Right atrium auricular region (tissue), 2 donors: ENCODE measurements at regions not wholly inside any gene's neighbourhood (a gene's known extent, or its start where the extent isn't known, plus 50 kb on each side); places are given as distances from the start of the nearest gene placed in this dataset.
"Not testable (repeated sequence)": the region's sequence is repeated elsewhere in the genome, so short reads cannot be mapped to it uniquely, and the experiment has no call there.

Experiments
- DNase-seq: peaks from one replicate; pipeline ENCODE4 v3.0.0-alpha.2; 2019; ENCODE audit warnings: low spot score
- H3K27ac ChIP-seq, 2 donors: fragments of 200-600 bp; sonication (generic); 1 replicate in 1 of 2; 2 replicates in 1 of 2; pipeline ENCODE4 v1.5.1; 2016 to 2019
- H3K27me3 ChIP-seq, 2 donors: fragments of 200-600 bp; sonication (generic); one replicate each; pipeline versions ENCODE4 v1.5.1 to v1.6.0; 2017 to 2019
- H3K36me3 ChIP-seq: fragments of 200-600 bp; sonication (generic); one replicate; pipeline ENCODE4 v1.5.1; 2016
- H3K4me1 ChIP-seq, 2 donors: fragments of 200-600 bp; sonication (generic); one replicate each; pipeline versions ENCODE4 v1.5.1 to v1.6.0; 2017 to 2019
- H3K4me3 ChIP-seq, 2 donors: fragments of 200-600 bp; sonication (generic); 1 replicate in 1 of 2; 2 replicates in 1 of 2; pipeline ENCODE4 v1.5.1; 2017 to 2019; ENCODE audit warnings: mild to moderate bottlenecking in 1 of 2, moderate library complexity in 1 of 2
- H3K9me3 ChIP-seq, 2 donors: fragments of 200-600 bp; sonication (generic); one replicate each; pipeline ENCODE4 v1.5.1; 2019
- TF ChIP-seq, protein P1 (sequence below), 2 donors: fragments of 200-600 bp; sonication (generic); IDR thresholded peaks; one replicate each; pipeline ENCODE4 v1.5.1; 2019; ENCODE audit warnings: antibody characterized with exemption in 2 of 2

GRCh38 chr12:107377596-107378385 is 284.4 kb upstream of the CRY1 start:
- H3K9me3 ChIP-seq: no peaks in the 10 kb centered on the region
- DNase-seq: no peak
- H3K4me3 ChIP-seq: no peak overlapping the region
- TF ChIP-seq, protein P1, sequence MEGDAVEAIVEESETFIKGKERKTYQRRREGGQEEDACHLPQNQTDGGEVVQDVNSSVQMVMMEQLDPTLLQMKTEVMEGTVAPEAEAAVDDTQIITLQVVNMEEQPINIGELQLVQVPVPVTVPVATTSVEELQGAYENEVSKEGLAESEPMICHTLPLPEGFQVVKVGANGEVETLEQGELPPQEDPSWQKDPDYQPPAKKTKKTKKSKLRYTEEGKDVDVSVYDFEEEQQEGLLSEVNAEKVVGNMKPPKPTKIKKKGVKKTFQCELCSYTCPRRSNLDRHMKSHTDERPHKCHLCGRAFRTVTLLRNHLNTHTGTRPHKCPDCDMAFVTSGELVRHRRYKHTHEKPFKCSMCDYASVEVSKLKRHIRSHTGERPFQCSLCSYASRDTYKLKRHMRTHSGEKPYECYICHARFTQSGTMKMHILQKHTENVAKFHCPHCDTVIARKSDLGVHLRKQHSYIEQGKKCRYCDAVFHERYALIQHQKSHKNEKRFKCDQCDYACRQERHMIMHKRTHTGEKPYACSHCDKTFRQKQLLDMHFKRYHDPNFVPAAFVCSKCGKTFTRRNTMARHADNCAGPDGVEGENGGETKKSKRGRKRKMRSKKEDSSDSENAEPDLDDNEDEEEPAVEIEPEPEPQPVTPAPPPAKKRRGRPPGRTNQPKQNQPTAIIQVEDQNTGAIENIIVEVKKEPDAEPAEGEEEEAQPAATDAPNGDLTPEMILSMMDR (IDR thresholded peaks at IDR 0.05): no peak
- H3K27me3 ChIP-seq: no peaks in the 10 kb centered on the region
- no peaks in the 10 kb centered on the region for H3K36me3 ChIP-seq
- no peak overlapping the region for H3K27ac ChIP-seq
- no peaks in the 10 kb centered on the region for H3K4me1 ChIP-seq

DNA sequence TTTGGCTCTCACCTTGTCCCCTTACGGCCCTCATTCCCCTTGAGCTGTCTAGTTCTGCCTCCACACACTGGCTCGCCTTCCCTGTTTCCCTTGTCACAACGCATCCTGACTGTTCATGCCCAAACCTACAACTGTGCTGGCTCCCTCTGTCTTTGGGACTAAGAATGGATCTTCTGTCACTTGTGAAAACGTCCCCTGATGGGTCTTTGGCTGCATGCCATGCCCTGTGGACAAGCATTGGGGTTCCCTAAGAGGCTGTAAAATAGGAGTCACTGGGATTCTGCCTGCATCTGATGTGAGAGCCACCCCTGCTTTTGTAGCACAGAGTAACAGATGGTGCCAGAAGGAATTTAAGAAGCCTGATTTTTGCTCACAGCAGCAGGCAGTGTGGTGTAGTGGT is 285.3 kb upstream of the CRY1 start:
- H3K4me3 ChIP-seq: no peak overlapping the region
- H3K27ac ChIP-seq: no peak overlapping the region
- H3K27me3 ChIP-seq: no peaks in the 10 kb centered on the region
- DNase-seq: no peak
- H3K36me3 ChIP-seq: no peaks in the 10 kb centered on the region
- no peaks in the 10 kb centered on the region for H3K4me1 ChIP-seq
- TF ChIP-seq, protein P1 (IDR thresholded peaks at IDR 0.05): no peak
- H3K9me3 ChIP-seq: no peaks in the 10 kb centered on the region

GRCh38 chr12:107379142-107379851 is 285.9 kb upstream of the CRY1 start:
- not testable (repeated sequence) for H3K36me3 ChIP-seq, H3K27me3 ChIP-seq, H3K27ac ChIP-seq, H3K4me3 ChIP-seq, DNase-seq, H3K9me3 ChIP-seq, H3K4me1 ChIP-seq

DNA sequence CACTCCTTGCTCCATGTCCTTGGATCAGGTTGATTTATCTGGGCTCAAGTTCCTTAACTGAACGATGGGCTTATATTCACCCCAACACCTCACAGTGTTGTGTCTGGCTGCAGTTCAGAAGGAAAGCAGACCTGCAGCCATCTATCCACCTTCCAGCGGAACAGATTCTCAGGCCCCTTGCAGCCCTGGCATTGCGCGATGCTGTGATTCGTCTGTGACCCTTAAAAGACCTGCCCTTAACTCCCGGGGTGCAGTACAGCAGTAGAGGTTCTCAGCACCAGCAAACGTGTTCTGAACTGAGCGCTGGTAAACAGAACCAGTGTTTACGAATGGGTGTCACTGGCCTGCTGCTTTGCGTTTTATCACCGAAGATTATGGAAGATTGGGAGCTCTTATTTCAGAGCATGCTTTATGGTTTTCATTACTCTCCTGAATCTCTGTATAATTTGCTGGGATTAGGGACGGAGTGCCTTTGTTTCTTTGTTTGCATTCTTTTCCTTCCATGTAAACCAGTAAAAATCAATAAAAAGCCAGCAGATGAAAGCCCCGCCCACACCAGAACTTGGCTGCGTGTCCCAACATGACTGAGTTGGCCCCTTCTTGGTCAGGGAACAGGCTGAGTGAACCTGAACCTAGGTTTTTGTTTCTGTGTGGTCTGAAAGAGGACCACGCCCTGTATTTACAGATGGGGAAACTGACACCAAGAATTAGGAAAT is 286.7 kb upstream of the CRY1 start:
- Histone ChIP-seq H3K9me3 (no peaks in the 10 kb centered on the region), H3K4me3 (no peak overlapping the region), H3K4me1 (no peaks in the 10 kb centered on the region), H3K36me3 (no peaks in the 10 kb centered on the region), H3K27me3 (no peaks in the 10 kb centered on the region), H3K27ac (no peak overlapping the region)
- no peak for DNase-seq
- TF ChIP-seq, protein P1 (IDR thresholded peaks at IDR 0.05): no peak

DNA sequence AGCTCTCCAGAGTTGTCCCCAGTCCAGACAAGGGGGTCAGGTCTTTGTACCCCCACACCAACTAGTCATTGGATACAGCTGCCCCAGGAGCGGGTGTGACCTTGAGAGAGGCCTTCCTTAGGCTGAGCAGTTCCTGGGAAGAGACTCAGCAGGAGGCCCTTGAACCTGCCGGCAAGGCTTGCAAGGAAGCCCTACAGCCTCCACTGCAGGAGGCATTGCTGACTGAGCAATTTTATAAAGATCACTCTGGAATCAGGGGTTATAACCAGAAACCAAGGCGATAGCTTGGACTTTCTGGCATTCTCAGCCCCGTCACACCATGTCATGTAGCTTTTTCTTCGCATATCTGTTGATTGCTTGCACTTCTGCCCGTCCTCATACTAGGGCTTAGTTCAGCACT is 291.3 kb upstream of the CRY1 start:
- Histone ChIP-seq H3K9me3 (no peaks in the 10 kb centered on the region), H3K36me3 (no peaks in the 10 kb centered on the region), H3K4me3 (no peak overlapping the region), H3K27ac (no peak overlapping the region), H3K4me1 (peaks cover 0 to 3% of the 10 kb centered on the region in 2 donors), H3K27me3 (no peaks in the 10 kb centered on the region)
- TF ChIP-seq, protein P1 (IDR thresholded peaks at IDR 0.05): no peak
- no peak for DNase-seq

DNA sequence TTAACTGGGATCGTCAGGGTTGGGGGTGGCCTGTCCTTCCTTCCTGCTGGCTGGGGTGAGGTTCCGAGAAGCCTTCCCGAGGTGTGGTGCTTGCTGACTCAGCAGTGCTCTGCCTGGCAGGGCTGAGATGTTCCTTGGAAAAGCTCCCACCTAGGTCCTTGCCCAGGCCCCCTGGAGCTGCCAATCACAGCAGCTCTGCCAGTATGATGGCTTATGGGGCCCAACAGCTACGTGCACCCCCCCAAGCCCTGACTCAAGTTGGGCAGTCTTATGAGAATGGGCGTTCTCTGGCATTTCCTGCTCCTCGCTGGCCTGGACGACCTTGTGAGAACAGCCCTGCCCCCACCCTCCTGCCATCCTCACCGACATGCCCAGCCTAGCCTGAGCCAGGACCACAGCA is 292.2 kb upstream of the CRY1 start:
- TF ChIP-seq, protein P1 (IDR thresholded peaks at IDR 0.05): no peak
- Histone ChIP-seq H3K4me1 (peaks cover 0 to 3% of the 10 kb centered on the region in 2 donors), H3K9me3 (no peaks in the 10 kb centered on the region), H3K27me3 (no peaks in the 10 kb centered on the region), H3K4me3 (no peak overlapping the region), H3K27ac (no peak overlapping the region), H3K36me3 (no peaks in the 10 kb centered on the region)
- DNase-seq: no peak
